Duodenal mucosa (tissue), 2 donors: ENCODE measurements at regions not wholly inside any gene's neighbourhood (a gene's known extent, or its start where the extent isn't known, plus 50 kb on each side); places are given as distances from the start of the nearest gene placed in this dataset.

Source experiments
- H3K27ac ChIP-seq: one replicate; pipeline ENCODE4 v1.7.0; 2013; ENCODE audit warnings: low read depth, low read length
- H3K27me3 ChIP-seq, 2 donors: one replicate each; pipeline ENCODE4 v1.7.0; 2013; ENCODE audit warnings: low read length in 2 of 2, control low read depth in 1 of 2; ENCODE audit not compliant: insufficient read depth in 2 of 2, control insufficient read depth in 1 of 2
- H3K36me3 ChIP-seq, 2 donors: one replicate each; pipeline ENCODE4 v1.7.0; 2013; ENCODE audit warnings: low read length in 2 of 2, control low read depth in 1 of 2; ENCODE audit not compliant: insufficient read depth in 2 of 2, control insufficient read depth in 1 of 2
- H3K4me1 ChIP-seq, 2 donors: one replicate each; pipeline ENCODE4 v1.7.0; 2013; ENCODE audit warnings: low read length in 2 of 2, control low read depth in 1 of 2; ENCODE audit not compliant: insufficient read depth in 2 of 2, control insufficient read depth in 1 of 2
- H3K4me3 ChIP-seq, 2 donors: one replicate each; pipeline ENCODE4 v1.7.0; 2013; ENCODE audit warnings: low read length in 2 of 2, low read depth in 1 of 2
- H3K9ac ChIP-seq, 2 donors: one replicate each; pipeline ENCODE4 v1.7.0; 2013; ENCODE audit warnings: low read length in 2 of 2, low read depth in 1 of 2
- H3K9me3 ChIP-seq, 2 donors: one replicate each; pipeline ENCODE4 v1.7.0; 2013; ENCODE audit warnings: low read length in 2 of 2, control low read depth in 1 of 2; ENCODE audit not compliant: control insufficient read depth in 1 of 2

DNA sequence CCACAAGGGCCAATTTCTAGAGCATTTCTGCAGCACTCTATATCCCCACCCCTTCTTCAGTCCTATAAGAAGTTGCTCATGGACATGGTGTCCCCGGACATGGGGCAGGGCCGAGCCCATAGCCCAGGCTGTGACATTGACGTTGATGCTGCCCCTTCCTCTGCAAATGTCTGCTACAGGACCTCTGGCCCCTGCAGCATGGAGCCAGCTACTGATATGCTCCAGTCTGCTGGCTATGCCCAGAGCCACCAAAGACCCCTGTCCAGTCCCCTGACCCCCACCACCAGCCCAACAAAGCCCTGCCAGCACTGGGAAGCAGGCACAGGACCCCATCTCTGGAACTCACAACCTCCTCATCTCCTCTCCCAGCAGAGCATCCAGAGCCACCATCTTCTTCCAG lies 120.1 kb upstream of the SMAD3 start:
- Histone ChIP-seq H3K27ac (no peak overlapping the region), H3K9ac (no peak overlapping the region), H3K9me3 (no peaks in the 10 kb centered on the region), H3K4me1 (peaks cover 7 to 13% of the 10 kb centered on the region in 2 donors), H3K4me3 (no peak overlapping the region), H3K27me3 (no peaks in the 10 kb centered on the region), H3K36me3 (no peaks in the 10 kb centered on the region)

DNA sequence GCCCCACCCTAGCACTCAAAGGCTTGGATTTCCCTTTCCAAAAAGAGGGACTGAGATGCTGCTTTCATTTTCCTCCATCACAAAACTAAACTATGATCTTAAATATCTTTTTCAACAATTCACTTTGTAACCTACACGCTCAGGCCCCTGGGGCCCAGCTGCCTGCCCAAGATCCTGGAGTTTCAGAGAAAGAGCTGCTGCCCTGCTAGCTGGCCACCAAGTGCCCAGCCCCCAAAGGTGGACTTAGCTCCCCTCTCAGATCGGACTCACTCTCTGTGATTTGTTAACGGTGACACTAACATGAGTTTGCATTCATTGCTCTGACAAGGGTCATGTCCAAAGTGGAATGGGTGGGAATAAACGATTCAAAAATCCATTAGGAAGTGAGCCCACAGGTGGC lies 119.6 kb upstream of the SMAD3 start:
- Histone ChIP-seq H3K9ac (no peak overlapping the region), H3K9me3 (no peaks in the 10 kb centered on the region), H3K27me3 (no peaks in the 10 kb centered on the region), H3K27ac (no peak overlapping the region), H3K4me3 (no peak overlapping the region), H3K36me3 (no peaks in the 10 kb centered on the region), H3K4me1 (peaks cover 7 to 13% of the 10 kb centered on the region in 2 donors)

DNA sequence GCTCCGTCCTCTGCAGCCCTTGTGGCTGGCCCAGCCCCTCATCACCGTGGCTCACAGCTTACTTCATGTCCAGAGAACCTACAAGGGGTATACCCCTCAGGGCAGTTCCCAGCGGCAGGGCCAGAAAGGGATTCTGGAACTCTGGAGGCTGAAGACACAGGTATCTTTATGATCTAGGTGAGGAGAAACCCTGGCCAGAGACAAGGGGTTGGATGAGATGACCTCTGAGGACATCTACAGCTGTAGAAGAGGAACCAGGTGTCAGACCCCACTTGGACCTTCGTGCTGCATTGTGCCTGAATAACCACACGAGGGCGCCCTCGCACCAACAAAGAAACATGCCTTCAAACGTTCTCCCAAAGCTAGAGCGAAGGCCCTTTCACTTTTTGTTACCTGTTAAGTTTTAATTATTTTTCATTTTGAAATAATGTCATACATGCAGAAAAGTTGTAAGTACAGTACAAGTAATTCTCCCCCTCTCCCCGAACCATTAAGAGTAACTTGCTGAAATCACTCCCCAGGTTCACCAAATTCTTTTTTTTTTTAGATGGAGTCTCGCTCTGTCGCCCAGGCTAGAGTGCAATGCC lies 118.7 kb upstream of the SMAD3 start:
- Histone ChIP-seq H3K4me3 (no peak overlapping the region), H3K9me3 (no peaks in the 10 kb centered on the region), H3K27ac (no peak overlapping the region), H3K27me3 (no peaks in the 10 kb centered on the region), H3K9ac (no peak overlapping the region), H3K4me1 (peaks cover 7 to 10% of the 10 kb centered on the region in 2 donors), H3K36me3 (no peaks in the 10 kb centered on the region)

DNA sequence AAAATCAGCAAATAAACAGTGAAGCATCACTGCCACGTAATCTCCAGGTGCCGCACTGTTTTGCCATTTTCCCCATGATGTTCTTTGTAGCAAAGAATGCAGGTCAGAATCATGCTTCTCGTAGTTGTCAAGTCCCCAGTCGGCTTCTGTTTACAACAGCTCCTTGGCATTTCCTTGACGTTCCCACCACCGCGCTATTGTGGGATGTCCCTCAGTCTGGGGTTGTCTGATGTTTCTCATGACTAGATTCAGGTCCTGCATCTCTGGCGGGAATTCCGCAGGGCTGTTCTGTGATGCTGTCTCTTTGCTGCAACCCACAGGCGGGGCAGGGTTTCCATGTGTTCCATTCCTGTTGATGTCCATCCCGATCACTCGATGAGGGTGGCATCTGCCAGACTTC lies 117.9 kb upstream of the SMAD3 start:
- Histone ChIP-seq H3K36me3 (no peaks in the 10 kb centered on the region), H3K4me1 (peaks cover 7 to 10% of the 10 kb centered on the region in 2 donors)

DNA sequence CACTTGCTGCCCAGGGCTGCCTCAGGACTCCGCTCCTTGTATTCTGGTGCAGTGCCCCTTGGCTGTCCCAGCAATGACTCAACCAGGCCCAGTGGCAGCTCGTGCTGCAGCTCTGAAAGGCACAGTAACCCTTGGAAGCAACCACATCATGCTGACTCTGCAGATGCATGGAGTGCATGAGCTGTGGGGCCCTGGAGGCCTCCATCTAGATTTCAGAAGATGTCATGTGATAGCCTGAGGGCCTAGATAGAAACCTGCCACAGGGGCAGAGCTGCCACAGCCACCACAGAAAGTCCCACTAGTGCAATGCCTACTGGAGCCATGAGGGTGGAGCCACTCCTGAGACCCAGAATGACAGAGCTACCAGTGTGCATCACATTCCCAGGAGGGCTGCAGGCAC lies 117.1 kb upstream of the SMAD3 start:
- no peaks in the 10 kb centered on the region for H3K27me3 ChIP-seq

More for the DNA sequence above, 117.9 kb upstream of the SMAD3 start:
- H3K9me3 ChIP-seq: no peaks in the 10 kb centered on the region
- no peak overlapping the region for H3K27ac ChIP-seq
- H3K27me3 ChIP-seq: no peaks in the 10 kb centered on the region
- H3K4me3 ChIP-seq: no peak overlapping the region
- no peak overlapping the region for H3K9ac ChIP-seq

DNA sequence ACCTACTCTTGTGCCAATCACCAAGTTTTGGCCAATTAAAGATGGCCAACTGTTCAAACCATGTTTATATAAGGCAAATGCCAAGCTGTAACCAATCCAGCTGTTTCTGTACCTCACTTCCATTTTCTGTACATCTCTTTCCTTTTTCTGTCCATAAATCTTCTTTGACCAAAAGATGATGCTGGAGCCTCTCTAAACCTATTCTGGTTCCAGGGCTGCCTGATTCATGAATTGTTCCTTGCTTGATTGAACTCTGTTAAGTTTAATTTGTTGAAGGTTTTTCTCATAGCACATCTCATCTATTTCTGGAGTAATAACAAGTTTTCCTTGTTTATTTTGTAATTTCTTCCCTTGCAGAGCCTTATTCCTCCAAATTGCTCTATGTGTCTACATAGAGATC lies 115.3 kb upstream of the SMAD3 start:
- Histone ChIP-seq H3K9me3 (no peaks in the 10 kb centered on the region), H3K27ac (no peak overlapping the region), H3K27me3 (no peaks in the 10 kb centered on the region), H3K4me1 (peaks cover 0 to 6% of the 10 kb centered on the region in 2 donors), H3K4me3 (no peak overlapping the region), H3K9ac (no peak overlapping the region), H3K36me3 (no peaks in the 10 kb centered on the region)

More for the DNA sequence above, 117.1 kb upstream of the SMAD3 start:
- Histone ChIP-seq H3K4me1 (peaks cover 7 to 10% of the 10 kb centered on the region in 2 donors), H3K9ac (no peak overlapping the region), H3K9me3 (no peaks in the 10 kb centered on the region), H3K27ac (no peak overlapping the region), H3K4me3 (no peak overlapping the region), H3K36me3 (no peaks in the 10 kb centered on the region)

DNA sequence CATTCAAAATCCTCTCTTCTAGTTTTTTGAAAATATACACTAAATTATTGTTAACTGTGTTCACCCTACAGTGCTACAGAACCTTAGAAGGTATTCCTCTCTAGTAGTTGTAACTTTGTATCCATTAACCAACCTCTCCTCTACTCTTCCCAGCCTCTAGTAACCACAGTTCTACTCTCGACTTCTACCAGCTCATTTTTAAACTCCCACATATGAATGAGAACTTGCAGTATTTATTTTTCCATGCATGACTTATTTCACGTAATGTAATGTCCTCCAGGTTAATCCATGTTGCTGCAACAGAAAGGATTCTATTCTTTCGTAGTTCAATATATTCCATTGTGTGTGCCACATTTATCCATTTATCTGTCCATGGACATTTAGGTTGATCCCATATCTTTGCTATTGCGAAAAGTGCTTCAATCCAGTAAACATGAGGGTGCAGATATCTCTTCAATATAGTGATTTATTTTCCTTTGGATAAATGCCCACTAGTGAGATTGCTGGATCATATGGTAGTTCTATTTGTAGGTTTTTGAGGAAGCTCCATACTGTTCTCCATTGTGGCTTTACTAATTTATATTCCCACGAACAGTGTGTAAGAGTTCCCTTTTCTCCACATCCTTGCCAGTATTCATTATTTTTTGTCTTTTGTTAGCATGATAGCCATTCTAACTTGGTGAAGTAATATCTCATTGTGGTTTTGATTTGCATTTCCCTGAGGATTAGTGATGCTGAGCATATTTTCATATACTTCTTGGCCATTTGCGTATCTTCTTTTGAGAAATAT lies 113.7 kb upstream of the SMAD3 start:
- Histone ChIP-seq H3K36me3 (no peaks in the 10 kb centered on the region), H3K27ac (no peak overlapping the region), H3K27me3 (no peaks in the 10 kb centered on the region), H3K4me3 (no peak overlapping the region), H3K9me3 (no peaks in the 10 kb centered on the region), H3K4me1 (no peaks in the 10 kb centered on the region), H3K9ac (no peak overlapping the region)

DNA sequence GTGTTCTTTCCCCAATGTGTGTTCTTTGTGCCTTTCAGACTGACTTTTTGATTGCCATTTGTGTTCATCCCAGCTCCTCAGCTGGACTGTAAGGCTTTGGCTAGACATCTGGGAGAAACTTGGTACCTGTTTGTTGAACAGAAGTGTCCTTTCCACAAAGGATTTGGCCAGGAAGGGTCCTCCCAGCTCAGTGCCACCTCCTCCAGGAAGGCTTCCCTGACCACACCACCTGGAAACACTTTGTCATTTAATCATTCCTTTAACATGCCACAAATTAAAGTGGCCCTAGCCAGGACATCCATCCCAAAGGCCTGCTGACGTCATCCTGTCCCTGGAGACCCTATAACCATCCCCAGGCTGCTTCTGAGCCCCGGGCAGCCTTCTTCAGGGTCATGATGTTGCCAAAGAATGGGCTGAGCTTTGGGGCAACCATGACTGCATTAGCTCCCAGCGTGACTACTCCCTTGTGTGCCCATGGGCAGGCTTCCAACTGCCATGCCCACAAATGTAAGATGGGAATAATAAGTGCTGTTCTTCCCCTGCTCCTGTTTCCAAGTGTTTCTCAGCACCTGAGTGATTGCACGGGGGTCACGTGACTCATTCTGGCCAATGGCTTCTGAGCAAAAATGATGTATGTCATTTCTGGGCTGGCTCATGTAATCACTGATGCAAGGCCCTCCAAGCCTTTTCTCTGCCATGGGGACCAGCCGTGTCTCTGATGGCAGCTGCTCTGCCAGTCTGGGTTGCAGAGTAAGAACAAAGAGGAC lies 112.5 kb upstream of the SMAD3 start:
- H3K4me3 ChIP-seq: no peak overlapping the region
- no peak overlapping the region for H3K27ac ChIP-seq
- no peaks in the 10 kb centered on the region for H3K4me1 ChIP-seq
- no peak overlapping the region for H3K9ac ChIP-seq
- no peaks in the 10 kb centered on the region for H3K9me3 ChIP-seq
- no peaks in the 10 kb centered on the region for H3K36me3 ChIP-seq
- no peaks in the 10 kb centered on the region for H3K27me3 ChIP-seq

DNA sequence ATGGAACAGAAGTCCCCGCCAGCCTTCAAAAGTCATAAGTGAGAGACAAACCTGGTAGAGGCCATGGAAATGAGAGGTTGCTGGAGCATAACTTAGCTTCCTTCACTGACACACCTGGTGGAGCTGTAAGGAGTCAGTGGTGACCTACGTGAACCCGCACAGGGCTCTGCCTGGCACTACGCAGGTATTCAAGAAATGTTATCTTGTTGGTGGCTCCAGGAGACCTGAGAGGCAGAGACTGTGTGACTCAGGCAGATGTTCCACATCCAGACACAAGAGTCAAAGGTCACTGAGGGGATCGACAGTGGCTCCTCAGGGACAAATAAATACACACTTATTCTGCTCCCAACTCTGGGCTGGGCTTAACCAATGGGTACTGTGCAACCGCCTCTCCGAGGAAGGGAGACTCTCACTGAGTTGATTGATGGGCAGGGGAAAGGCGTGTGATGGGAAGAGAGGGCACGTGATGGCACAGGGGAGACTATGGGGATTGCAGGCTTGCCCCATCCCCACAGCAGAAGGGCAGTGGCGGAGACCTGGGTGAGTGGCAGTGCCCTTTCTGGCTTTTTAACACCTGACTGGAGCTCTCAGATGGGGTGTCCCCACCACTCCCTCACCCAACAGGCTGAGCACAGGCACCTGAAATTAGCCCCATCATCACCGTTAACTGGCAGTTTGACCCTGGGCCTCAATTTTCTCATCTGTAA lies 111.7 kb upstream of the SMAD3 start:
- no peaks in the 10 kb centered on the region for H3K9me3 ChIP-seq
- no peak overlapping the region for H3K9ac ChIP-seq
- H3K36me3 ChIP-seq: no peaks in the 10 kb centered on the region
- no peak overlapping the region for H3K27ac ChIP-seq
- no peaks in the 10 kb centered on the region for H3K27me3 ChIP-seq
- H3K4me3 ChIP-seq: no peak overlapping the region
- no peaks in the 10 kb centered on the region for H3K4me1 ChIP-seq

DNA sequence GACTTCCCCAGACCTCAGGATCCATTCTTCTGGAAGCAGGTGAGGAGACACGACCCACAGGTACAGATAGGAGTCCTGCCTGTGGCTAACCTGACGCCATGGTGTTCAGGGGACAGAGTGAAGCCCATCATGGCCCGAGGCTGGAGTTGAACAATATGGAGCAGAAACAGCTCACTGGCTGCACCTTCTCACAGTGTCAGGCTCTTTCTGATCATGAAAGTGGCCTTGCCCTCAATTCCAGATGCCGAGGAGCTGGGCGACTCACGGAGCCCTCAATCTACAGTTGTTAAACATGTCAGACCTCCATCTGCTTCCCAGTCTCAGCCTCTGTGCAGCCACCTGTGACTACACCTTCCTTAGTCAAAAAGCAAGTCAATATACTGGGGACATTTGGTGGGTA lies 110.8 kb upstream of the SMAD3 start:
- Histone ChIP-seq H3K9ac (no peak overlapping the region), H3K27me3 (no peaks in the 10 kb centered on the region), H3K4me1 (no peaks in the 10 kb centered on the region), H3K9me3 (no peaks in the 10 kb centered on the region), H3K27ac (no peak overlapping the region), H3K4me3 (no peak overlapping the region), H3K36me3 (no peaks in the 10 kb centered on the region)
